Activated CD4-positive, CD25-positive, alpha-beta regulatory T cell treated with anti-CD3 and anti-CD28 coated beads, Interleukin-2, amount 50 U/mL, for 24 hours (primary cell): ENCODE measurements at regions not wholly inside any gene's neighbourhood (a gene's known extent, or its start where the extent isn't known, plus 50 kb on each side); places are given as distances from the start of the nearest gene placed in this dataset.

Experiments
- ATAC-seq, 2 donors: fragments of 150-1000 bp; cut with Tn5 transposase; one replicate each; pipeline ENCODE4 v1.10.0; 2021; ENCODE audit warnings: mild to moderate bottlenecking in 1 of 2, moderate library complexity in 1 of 2

GRCh38 chr2:128803222-128803621 lies 484.6 kb upstream of the HS6ST1 start:
- no peak for ATAC-seq

GRCh38 chr2:128805237-128805636 lies 486.6 kb upstream of the HS6ST1 start:
- ATAC-seq: no peak

GRCh38 chr2:128805918-128806317 lies 487.2 kb upstream of the HS6ST1 start:
- no peak for ATAC-seq

GRCh38 chr2:128807317-128807716 lies 488.6 kb upstream of the HS6ST1 start:
- ATAC-seq: no peak

- no peak for ATAC-seq
These were observed 490.0 kb upstream of the HS6ST1 start for GRCh38 chr2:128808462-128809258.

- no peak for ATAC-seq
These were observed 490.6 kb upstream of the HS6ST1 start for GRCh38 chr2:128809259-128809636.

- ATAC-seq: no peak
These were observed 491.2 kb upstream of the HS6ST1 start for GRCh38 chr2:128809880-128810279.

- no peak for ATAC-seq
These were observed 493.7 kb upstream of the HS6ST1 start for GRCh38 chr2:128812183-128812940.

GRCh38 chr2:128813352-128814034 lies 494.8 kb upstream of the HS6ST1 start:
- ATAC-seq: no peak

- ATAC-seq: no peak
These were observed 496.6 kb upstream of the HS6ST1 start for GRCh38 chr2:128815248-128815647.

- no peak for ATAC-seq
These were observed 498.5 kb upstream of the HS6ST1 start for GRCh38 chr2:128817171-128817570.

GRCh38 chr2:128817813-128818212 lies 499.1 kb upstream of the HS6ST1 start:
- ATAC-seq: no peak

GRCh38 chr2:128818248-128818647 lies 499.6 kb upstream of the HS6ST1 start:
- no peak for ATAC-seq

GRCh38 chr2:128818704-128819491 lies 500.2 kb upstream of the HS6ST1 start:
- ATAC-seq: no peak

GRCh38 chr2:128820452-128820851 lies 501.8 kb upstream of the HS6ST1 start:
- no peak for ATAC-seq

- ATAC-seq: no peak
These were observed 502.3 kb upstream of the HS6ST1 start for GRCh38 chr2:128821010-128821409.

GRCh38 chr2:128832946-128833663 lies 514.4 kb upstream of the HS6ST1 start:
- no peak for ATAC-seq

- no peak for ATAC-seq
These were observed 515.0 kb upstream of the HS6ST1 start for GRCh38 chr2:128833664-128834027.

GRCh38 chr2:128834207-128834879 lies 515.7 kb upstream of the HS6ST1 start:
- no peak for ATAC-seq

GRCh38 chr2:128834880-128835252 lies 516.2 kb upstream of the HS6ST1 start:
- ATAC-seq: no peak

- no peak for ATAC-seq
These were observed 516.7 kb upstream of the HS6ST1 start for GRCh38 chr2:128835342-128835855.
